ENCODE measurements at regions not wholly inside any gene's neighbourhood (a gene's known extent, or its start where the extent isn't known, plus 50 kb on each side); places are given as distances from the start of the nearest gene placed in this dataset.

GRCh38 chr10:43802988-43803696, 154.5 kb upstream of the ZNF32 start:
- no peak for DNase-seq (ENCODE audit: low spot score in 2 of 2)
- Histone ChIP-seq H3K36me3 (no peaks in the 10 kb centered on the region), H3K27ac (no peak overlapping the region), H3K4me1 (peaks cover 0 to 15% (median 0%) of the 10 kb centered on the region in 4 donors), H3K27me3 (no peaks in the 10 kb centered on the region), H3K4me3 (no peak overlapping the region), H3K9me3 (no peaks in the 10 kb centered on the region)
- 89 to 94% methylated on average over 6 of the region's 6 CpGs for WGBS, 2 donors
- TF ChIP-seq, protein P1, sequence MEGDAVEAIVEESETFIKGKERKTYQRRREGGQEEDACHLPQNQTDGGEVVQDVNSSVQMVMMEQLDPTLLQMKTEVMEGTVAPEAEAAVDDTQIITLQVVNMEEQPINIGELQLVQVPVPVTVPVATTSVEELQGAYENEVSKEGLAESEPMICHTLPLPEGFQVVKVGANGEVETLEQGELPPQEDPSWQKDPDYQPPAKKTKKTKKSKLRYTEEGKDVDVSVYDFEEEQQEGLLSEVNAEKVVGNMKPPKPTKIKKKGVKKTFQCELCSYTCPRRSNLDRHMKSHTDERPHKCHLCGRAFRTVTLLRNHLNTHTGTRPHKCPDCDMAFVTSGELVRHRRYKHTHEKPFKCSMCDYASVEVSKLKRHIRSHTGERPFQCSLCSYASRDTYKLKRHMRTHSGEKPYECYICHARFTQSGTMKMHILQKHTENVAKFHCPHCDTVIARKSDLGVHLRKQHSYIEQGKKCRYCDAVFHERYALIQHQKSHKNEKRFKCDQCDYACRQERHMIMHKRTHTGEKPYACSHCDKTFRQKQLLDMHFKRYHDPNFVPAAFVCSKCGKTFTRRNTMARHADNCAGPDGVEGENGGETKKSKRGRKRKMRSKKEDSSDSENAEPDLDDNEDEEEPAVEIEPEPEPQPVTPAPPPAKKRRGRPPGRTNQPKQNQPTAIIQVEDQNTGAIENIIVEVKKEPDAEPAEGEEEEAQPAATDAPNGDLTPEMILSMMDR (IDR thresholded peaks at IDR 0.05) = no peak
- no peak for TF ChIP-seq EP300 (IDR thresholded peaks at IDR 0.05)
- TF ChIP-seq POLR2A (IDR thresholded peaks at IDR 0.05) = no peak

GRCh38 chr10:43801626-43802025, 152.9 kb upstream of the ZNF32 start:
- no peak overlapping the region for H3K4me3 ChIP-seq
- H3K36me3 ChIP-seq = no peaks in the 10 kb centered on the region
- WGBS, 2 donors = 93% methylated on average over 3 of the region's 3 CpGs
- no peaks in the 10 kb centered on the region for H3K27me3 ChIP-seq
- TF ChIP-seq EP300 (IDR thresholded peaks at IDR 0.05) = no peak
- TF ChIP-seq POLR2A (IDR thresholded peaks at IDR 0.05) = no peak
- DNase-seq (ENCODE audit: low spot score in 2 of 2) = no peak
- peaks cover 0 to 19% (median 0%) of the 10 kb centered on the region in 4 donors for H3K4me1 ChIP-seq
- no peaks in the 10 kb centered on the region for H3K9me3 ChIP-seq
- peak overlapping the region in 1 of 4 donors; percentile 69 for H3K27ac ChIP-seq

GRCh38 chr10:43801140-43801539, 152.5 kb upstream of the ZNF32 start:
- Histone ChIP-seq H3K27ac (peak overlapping the region in 2 of 4 donors; percentile 16 to 69), H3K36me3 (no peaks in the 10 kb centered on the region), H3K9me3 (no peaks in the 10 kb centered on the region), H3K4me1 (peaks cover 0 to 22% (median 0%) of the 10 kb centered on the region in 4 donors), H3K27me3 (no peaks in the 10 kb centered on the region), H3K4me3 (no peak overlapping the region)
- no peak for DNase-seq (ENCODE audit: low spot score in 2 of 2)
- TF ChIP-seq EP300 (IDR thresholded peaks at IDR 0.05) = peak in 1 of 2 donors; percentile 66
- TF ChIP-seq, protein P1 (IDR thresholded peaks at IDR 0.05) = no peak
- 71 to 78% methylated on average over 4 of the region's 4 CpGs for WGBS, 2 donors

DNA sequence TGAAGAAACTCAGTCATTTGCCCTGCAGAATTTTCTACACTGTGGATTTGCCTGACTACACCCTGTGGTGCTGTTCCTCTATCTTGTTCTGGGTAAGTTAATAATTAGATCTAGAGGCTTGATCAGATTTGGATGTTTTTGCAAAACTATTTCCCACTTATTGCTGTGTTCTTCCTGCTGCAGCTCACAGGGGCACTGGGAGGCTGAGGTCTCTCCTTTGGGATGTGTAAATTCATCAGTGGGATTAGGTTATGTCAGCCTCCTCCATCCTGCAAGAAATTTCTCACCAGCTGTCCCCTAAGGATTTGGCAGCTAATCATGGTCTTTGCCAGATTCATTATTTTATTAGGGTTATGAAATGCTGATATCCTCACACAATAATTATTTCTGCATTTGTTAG, 148.1 kb upstream of the ZNF32 start:
- Histone ChIP-seq H3K9me3 (no peaks in the 10 kb centered on the region), H3K36me3 (no peaks in the 10 kb centered on the region), H3K27me3 (no peaks in the 10 kb centered on the region), H3K4me1 (peaks cover 0 to 23% (median 0%) of the 10 kb centered on the region in 4 donors), H3K27ac (no peak overlapping the region), H3K4me3 (no peak overlapping the region)
- TF ChIP-seq POLR2A (IDR thresholded peaks at IDR 0.05) (no peak), EP300 (IDR thresholded peaks at IDR 0.05) (no peak)
- TF ChIP-seq, protein P1 (IDR thresholded peaks at IDR 0.05) = no peak
- no peak for DNase-seq (ENCODE audit: low spot score in 2 of 2)

DNA sequence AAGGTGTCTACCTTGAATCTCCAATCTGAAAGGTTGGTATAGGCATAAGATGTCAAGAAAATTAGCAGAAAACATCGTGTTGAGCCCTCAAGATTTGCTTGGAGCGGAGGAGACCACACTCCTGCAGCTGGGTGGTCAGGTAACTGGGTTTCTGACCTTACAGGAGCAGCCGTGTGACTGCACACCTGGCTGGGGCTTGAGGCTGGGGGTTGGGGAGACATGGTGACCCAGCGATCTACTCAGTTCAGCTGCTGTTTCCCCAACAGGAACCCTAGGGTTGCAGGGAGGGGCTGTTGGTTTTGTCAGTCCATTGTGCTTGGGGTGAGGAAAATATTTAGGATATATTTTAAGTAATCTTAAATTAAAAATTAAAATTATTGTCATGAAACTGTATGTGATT, 147.0 kb upstream of the ZNF32 start:
- 89 to 96% methylated on average over 4 of the region's 4 CpGs for WGBS, 2 donors
- Histone ChIP-seq H3K9me3 (no peaks in the 10 kb centered on the region), H3K4me1 (peaks cover 0 to 14% (median 0%) of the 10 kb centered on the region in 4 donors), H3K36me3 (no peaks in the 10 kb centered on the region), H3K4me3 (no peak overlapping the region), H3K27me3 (no peaks in the 10 kb centered on the region), H3K27ac (no peak overlapping the region)
- TF ChIP-seq POLR2A (IDR thresholded peaks at IDR 0.05) = no peak
- TF ChIP-seq, protein P1 (IDR thresholded peaks at IDR 0.05) = no peak
- no peak for TF ChIP-seq EP300 (IDR thresholded peaks at IDR 0.05)
- no peak for DNase-seq (ENCODE audit: low spot score in 2 of 2)

Data from tibial nerve (tissue), 4 donors.